HG03097 (cell line): ENCODE measurements at regions not wholly inside any gene's neighbourhood (a gene's known extent, or its start where the extent isn't known, plus 50 kb on each side); places are given as distances from the start of the nearest gene placed in this dataset.

Experiments used
- ATAC-seq: cut with Tn5 transposase; IDR thresholded peaks from one replicate; pipeline ENCODE4 v1.9.1; 2021; ENCODE audit not compliant: unreplicated experiment, low FRiP score

GRCh38 chr7:12741951-12742575 is 54.6 kb downstream of the ARL4A start:
- ATAC-seq, result no peak

- no peak for ATAC-seq
These were observed 58.8 kb downstream of the ARL4A start for GRCh38 chr7:12746211-12746610.

- ATAC-seq, result no peak
These were observed 60.4 kb downstream of the ARL4A start for GRCh38 chr7:12747687-12748306.

- no peak for ATAC-seq
These were observed 61.6 kb downstream of the ARL4A start for GRCh38 chr7:12749069-12749468.

- ATAC-seq, result no peak
These were observed 62.3 kb downstream of the ARL4A start for GRCh38 chr7:12749746-12750145.

- no peak for ATAC-seq
These were observed 64.3 kb downstream of the ARL4A start for GRCh38 chr7:12751764-12752163.

- ATAC-seq, result no peak
These were observed 66.7 kb downstream of the ARL4A start for GRCh38 chr7:12754179-12754578.

GRCh38 chr7:12756821-12757220 is 69.4 kb downstream of the ARL4A start:
- no peak for ATAC-seq

- ATAC-seq, result no peak
These were observed 70.0 kb downstream of the ARL4A start for GRCh38 chr7:12757443-12757842.

GRCh38 chr7:12759151-12759550 is 71.7 kb downstream of the ARL4A start:
- no peak for ATAC-seq

- no peak for ATAC-seq
These were observed 73.7 kb downstream of the ARL4A start for GRCh38 chr7:12761111-12761510.

- no peak for ATAC-seq
These were observed 74.3 kb downstream of the ARL4A start for GRCh38 chr7:12761691-12762090.

GRCh38 chr7:12764458-12764891 is 77.0 kb downstream of the ARL4A start:
- no peak for ATAC-seq

- no peak for ATAC-seq
These were observed 78.1 kb downstream of the ARL4A start for GRCh38 chr7:12765431-12766100.

- ATAC-seq, result no peak
These were observed 79.0 kb downstream of the ARL4A start for GRCh38 chr7:12766416-12766815.

GRCh38 chr7:12768948-12769347 is 81.5 kb downstream of the ARL4A start:
- no peak for ATAC-seq

- no peak for ATAC-seq
These were observed 82.0 kb downstream of the ARL4A start for GRCh38 chr7:12769444-12769843.

- no peak for ATAC-seq
These were observed 83.0 kb downstream of the ARL4A start for GRCh38 chr7:12770227-12770975.

GRCh38 chr7:12771378-12771877 is 84.0 kb downstream of the ARL4A start:
- ATAC-seq, result no peak

GRCh38 chr7:12772768-12773167 is 85.3 kb downstream of the ARL4A start:
- ATAC-seq, result no peak

- no peak for ATAC-seq
These were observed 89.8 kb downstream of the ARL4A start for GRCh38 chr7:12777257-12777656.
